ENCODE measurements at regions not wholly inside any gene's neighbourhood (a gene's known extent, or its start where the extent isn't known, plus 50 kb on each side); places are given as distances from the start of the nearest gene placed in this dataset.

DNA sequence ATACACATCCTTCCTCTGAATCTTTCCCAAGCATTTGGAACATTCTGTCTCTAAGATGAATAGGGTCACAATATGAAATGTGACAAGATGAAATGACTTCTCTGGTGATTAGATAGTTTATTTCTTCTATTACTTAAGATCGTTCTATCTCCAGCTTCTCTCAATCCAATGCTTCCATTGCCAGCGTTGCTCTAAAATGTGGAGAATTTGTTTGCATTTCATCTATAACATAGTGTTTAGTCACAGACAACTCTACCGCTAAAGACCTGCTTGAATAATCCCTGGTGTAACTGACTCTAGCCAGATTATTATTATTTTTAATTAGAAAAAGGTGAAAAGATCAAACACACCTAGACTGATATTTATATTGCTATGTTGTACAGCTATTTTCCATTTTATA is 184.7 kb upstream of the PRICKLE1 start:
- no peak for DNase-seq (ENCODE audit: low read depth in 4 of 4, low spot score in 1 of 4)

DNA sequence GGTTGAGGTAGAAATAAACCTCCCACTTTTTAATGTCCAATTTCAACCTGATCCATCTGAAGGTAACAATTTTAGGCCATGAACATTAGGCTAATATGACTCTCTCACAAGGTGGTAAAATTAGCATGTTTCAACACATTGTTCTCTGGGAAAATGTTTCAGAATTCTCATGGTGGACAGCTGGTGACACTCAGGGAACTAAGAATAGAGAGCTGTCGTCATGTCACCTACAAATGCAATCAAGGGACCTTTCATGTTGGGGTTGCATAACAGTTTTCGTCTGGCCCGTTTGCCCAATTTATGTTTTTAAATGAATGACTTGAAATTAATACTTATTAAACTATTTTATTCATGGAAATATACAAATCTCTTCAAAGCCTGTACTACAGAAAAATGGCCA is 180.7 kb upstream of the PRICKLE1 start:
- DNase-seq (ENCODE audit: low read depth in 4 of 4, low spot score in 1 of 4) = no peak

DNA sequence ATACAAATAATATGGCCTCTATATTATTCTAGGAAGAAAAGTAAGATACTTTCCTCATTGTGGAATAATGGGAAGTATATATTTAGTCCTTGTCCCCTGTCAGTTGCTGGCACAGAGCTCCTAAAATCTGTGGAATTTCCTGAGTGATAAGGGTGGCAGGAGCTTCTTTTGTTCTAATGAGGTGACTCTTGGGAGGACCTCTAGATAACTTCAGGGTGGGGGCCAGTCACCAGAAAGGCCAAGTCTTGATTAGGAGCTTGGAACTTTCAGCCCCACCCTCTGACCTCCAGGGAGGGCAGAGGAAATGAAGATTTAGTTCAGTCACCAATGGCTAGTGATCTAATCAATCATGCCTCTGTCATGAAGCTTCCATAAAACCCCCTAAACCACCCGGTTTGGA is 179.9 kb upstream of the PRICKLE1 start:
- DNase-seq (ENCODE audit: low read depth in 4 of 4, low spot score in 1 of 4) = no peak

DNA sequence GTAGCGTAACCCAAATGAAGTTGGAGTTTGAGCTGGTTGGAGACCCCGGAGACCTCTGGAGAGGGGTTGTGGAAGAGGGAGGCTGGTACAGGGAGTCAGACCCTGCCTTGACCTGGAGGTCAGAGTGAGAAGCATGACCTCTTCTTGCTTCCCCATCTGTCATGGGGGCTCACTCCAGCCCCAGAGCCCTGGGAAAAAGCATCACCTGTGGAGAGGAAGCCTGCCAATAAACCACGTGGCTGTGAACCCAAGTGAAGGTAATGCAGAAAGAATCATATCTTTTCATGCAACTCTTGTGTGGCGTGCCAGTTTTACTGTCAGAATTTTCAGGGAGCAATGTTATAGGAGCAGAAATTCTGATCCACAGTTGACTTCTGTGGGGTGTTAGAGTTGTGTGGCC is 178.5 kb upstream of the PRICKLE1 start:
- DNase-seq (ENCODE audit: low read depth in 4 of 4, low spot score in 1 of 4) = no peak

DNA sequence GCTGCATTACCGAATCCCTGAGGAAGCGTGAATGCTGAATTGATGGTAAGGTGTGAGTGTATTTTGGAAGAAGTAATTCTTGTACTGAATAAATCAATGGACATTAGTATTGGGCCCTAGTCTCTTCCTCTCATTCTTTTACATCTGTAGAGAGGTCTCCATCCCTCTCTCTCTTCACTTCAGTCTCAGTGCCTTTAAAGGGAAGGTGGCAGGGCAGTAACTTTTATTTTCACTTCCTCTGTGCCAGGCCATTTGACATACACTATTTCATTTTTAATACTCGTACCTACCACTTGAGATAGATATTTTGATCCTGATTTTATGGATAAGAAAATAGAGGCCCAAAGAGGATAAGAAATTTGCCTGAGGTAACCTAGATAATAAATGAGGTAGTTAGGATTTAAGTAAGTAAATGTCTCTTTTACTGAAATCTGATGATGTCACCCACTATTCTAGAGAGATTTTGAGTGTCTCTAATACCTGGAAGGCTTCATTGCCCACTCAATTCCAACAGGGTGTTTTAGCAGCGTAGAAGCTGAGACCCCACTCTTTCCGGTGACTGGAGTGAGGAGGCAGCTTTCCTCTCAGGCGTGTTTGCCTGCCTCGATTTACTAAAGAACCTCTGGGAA is 177.9 kb upstream of the PRICKLE1 start:
- DNase-seq (ENCODE audit: low read depth in 4 of 4, low spot score in 1 of 4) = no peak

DNA sequence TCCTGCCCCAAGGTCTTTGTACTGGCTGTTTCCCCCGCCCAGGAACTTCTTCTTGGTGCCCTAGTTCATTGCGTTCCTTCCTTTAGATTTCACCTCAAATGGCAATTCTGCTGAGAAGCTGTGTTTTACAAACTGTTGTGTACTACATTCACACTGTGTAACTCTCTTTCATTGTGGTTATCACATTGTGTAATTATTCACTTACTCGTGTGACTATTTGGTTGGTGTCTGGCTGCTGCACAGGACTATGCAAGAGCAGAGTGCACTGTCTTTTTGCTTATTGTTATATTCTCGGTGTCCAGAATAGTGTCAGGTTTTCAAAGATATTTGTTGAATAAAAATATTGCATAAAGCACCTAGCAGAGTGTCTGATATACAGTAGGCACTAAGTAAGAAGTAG is 177.2 kb upstream of the PRICKLE1 start:
- DNase-seq (ENCODE audit: low read depth in 4 of 4, low spot score in 1 of 4) = no peak

DNA sequence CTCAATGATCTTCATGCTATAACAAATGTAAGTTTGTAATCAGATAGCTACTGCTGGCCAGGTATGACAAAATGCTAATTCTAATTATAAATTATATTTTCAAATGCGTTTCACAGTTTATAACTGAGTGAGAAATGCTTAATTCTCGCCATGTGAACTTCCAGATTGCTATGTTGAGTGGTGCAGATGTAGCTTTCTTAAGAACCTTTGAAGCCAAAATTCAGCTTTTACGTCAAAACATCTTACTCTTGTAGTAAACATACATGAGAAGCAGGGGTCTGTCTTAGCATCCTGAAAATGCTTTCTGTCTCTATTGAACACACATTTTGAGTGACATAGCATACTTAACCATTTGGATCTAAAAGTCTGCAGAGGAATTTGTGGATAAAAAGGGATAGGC is 176.5 kb upstream of the PRICKLE1 start:
- DNase-seq (ENCODE audit: low read depth in 4 of 4, low spot score in 1 of 4) = no peak

DNA sequence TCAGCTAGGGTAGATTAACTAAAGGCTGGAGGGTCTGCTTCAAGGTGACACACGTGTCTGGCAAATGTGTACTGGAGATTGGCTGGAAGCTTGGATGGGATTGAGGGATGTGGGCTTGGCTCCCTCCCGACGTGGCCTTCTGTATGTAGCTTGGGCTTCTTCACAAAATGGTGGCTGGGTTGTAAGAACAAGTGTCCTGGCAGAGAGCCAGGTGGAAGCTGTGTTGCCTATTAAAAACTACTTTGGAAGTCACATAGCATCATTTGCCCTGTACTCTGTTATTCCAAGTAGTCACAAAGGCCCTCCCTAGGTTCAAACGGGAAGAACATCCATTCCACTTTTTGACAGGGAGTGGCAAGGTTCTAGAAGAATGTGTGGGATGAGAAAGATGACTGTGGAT is 174.1 kb upstream of the PRICKLE1 start:
- DNase-seq (ENCODE audit: low read depth in 4 of 4, low spot score in 1 of 4) = no peak

DNA sequence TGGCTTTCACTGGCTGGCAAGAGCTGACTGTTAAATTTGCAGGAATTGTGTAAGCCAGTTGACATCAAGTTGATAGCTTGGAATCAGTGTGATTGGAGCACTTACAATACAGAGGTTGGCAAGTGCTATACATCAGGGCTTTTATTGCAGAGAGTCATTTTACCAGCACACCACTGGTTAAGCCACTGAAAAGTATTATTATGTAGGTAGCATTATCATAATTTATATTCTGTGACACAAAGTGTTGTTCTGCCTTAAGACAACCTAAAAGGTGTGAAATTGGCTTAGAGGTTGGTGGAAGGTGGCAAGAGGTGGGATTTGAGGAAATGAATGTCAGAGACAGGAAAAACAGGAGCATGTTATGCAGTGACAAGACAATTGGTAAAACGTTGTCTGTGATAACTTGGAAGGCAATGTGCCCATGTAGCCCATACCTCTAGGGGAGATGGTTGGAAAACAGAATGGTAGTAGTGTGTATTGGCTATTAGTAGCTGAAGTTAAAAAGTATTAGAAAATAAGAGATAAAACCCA is 172.9 kb upstream of the PRICKLE1 start:
- DNase-seq (ENCODE audit: low read depth in 4 of 4, low spot score in 1 of 4) = no peak

DNA sequence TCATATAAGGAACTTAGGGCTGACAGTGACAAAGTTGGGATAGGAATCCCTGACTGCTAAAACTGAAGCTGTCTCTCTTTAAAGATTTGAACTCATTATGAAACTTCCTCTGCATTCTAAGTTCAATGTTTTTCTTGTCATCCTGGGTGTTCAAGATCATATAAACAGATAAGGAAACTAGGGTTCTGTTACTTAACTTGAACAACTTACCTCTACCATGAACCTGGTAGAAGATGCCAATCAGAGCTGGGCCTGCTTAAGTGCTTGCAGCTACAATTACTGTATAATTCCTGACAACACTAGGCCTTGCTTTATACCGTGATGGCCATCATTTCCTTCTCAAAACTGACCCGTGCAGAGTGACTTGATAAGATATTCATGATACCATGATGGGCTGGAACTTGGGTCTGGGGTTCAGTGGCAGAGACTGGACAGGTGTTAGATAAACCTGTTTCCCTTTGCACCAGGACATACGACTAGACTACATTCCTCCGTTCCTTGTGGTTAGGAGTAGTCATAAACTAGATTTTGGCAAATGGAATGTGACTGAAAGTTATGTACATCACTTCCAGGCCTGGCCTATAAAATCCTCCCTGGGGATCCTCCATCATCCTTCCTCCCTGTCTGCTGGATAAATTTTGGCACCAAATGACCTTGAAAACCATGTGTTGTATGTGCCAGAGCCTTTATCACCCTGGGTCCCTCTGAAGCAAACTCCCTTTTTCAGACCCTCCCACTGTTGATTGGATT is 172.2 kb upstream of the PRICKLE1 start:
- DNase-seq (ENCODE audit: low read depth in 4 of 4, low spot score in 1 of 4) = no peak

DNA sequence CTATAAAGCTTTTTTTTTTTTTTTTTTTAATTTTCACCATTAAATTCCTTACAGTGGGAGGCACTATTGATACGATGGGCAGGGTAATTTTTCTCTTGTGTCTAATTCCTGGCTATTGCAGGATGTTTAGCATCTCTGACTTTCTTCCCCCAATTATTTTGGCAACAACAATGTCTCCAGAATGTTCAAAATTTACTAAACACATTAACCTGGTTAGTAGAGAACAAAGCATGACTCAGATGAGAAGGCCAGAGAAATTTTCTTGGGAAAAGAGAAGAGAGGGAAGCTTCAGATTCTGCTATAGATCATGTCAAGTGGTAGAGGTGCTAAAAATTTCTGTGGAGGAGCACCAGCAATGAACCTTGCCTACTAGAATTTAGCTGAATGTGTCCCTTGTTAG is 171.5 kb upstream of the PRICKLE1 start:
- no peak for DNase-seq (ENCODE audit: low read depth in 4 of 4, low spot score in 1 of 4)

DNA sequence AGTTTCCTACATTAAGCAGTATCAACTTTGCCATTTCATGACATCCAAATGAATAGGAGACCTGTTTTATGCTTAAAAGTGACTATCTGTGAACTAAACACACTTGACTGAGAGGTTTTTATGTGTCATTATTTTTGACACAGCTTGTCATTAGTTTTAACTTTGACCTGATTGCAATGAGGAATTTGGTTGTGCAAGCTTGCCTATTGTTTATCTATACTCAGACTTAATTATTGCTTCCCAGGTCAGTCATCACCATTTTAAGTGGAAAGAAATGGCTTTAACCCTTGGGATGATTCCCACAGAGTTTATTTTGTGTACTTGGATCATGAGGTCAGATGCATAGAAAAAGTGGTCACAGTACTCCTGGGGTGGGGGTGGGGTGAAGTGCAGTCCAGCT is 171.0 kb upstream of the PRICKLE1 start:
- no peak for DNase-seq (ENCODE audit: low read depth in 4 of 4, low spot score in 1 of 4)

DNA sequence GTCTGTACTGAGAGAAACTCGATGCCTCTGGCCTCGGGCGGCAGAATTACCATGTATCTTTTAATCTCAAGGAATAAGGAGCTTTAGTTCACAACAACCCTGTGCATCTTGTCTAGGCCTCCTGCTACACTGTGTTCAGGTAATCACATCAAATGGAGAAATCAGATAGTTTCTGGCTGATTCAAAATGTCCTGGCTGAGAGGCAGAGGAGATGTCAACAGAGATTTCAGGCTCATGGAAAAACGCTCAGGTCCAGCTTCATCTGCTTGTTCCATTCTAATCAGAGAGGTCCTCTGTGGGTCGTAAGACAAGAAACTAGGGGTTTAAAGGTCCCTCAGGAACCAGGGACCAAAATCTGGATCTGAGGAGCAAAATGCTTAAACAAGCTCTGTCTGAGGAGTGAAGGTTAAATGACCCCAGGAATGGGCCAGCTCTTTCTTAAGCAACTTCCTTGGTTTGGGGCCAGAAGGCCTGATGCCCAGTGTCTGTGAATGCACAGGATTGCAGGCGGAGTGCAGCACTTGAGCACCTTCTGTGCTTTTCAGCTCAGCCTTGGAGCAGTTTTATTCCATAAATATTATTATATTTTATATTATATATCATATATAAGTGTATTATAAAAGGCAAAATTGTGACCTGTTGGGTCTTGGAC is 170.2 kb upstream of the PRICKLE1 start:
- DNase-seq (ENCODE audit: low read depth in 4 of 4, low spot score in 1 of 4) = no peak

DNA sequence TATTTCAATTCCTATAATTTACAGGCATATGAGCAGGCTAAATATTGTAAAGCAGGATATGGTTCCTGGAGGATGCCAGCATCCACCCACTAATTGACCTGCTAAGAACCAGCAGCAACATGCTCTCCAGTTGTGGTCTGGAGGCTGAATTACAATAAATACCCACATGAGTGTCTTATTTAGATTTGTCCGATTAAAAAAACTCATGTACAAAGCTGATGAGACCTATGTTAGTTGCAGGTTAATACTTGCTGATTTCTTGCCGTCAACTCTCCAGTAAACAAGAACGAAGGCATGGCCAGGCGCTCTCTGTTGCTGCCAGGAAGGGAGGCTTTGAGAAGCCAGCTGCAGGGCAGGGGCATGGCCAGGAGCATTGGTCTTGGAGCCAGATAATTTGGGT is 169.3 kb upstream of the PRICKLE1 start:
- no peak for DNase-seq (ENCODE audit: low read depth in 4 of 4, low spot score in 1 of 4)

DNA sequence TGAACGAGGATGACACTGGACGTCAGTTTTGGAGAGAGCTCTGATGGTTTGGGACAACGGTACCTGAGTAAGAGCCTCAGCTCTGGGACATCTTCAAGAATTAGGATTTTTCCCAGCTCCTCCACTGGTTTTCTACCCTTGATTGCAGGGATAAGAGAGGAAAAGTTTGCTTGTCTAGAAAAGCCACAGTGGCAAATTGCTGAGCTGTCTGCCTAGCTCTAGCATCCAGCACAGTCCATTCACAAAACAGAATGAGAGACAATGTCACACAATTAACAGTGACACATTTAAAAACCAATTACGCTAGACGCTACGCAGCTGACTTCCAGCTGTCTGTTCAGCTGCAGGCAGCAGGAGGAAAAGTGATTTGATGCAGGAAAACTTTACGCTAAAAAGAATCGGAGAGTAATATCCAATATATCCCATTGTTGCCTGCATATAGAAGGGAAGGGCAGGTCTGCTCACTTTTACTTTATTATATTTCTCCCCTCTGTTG is 168.1 kb upstream of the PRICKLE1 start:
- no peak for DNase-seq (ENCODE audit: low read depth in 4 of 4, low spot score in 1 of 4)

DNA sequence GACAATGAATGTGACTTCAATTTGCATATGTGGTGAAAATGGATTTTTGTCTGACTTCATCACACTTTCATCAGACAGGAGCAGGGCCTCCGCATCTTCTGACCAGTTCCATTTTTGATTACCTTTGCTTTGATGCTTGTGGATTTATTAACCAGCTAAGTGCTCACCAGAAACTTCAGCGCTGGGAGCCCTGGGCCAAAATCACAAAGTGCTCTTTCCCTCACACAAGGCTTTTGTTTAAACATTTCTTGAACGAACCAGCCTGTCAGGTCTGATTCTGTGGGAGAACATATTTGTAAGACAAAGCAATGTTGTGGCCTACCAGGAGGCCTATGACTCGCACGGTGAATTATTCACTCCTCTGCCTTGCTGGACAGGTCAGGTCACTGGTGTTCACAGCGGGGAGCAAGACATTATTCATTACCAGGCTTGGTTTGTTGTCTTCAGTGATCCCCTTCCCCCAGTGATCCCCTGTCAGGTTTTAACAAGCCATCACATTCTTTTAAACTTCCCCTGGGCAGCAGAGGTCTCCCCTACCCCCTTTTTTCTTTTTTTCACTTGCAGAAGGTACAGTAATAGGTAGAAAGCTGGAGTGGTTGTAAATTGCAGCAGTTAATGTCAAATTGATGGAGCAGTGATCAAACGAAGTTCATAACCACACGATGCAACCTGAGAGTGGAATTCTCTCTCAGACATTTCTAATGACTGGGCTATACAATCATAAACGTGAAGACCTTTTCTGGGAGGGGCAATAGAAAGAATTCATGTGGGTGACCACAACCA is 167.5 kb upstream of the PRICKLE1 start:
- no peak for DNase-seq (ENCODE audit: low read depth in 4 of 4, low spot score in 1 of 4)

DNA sequence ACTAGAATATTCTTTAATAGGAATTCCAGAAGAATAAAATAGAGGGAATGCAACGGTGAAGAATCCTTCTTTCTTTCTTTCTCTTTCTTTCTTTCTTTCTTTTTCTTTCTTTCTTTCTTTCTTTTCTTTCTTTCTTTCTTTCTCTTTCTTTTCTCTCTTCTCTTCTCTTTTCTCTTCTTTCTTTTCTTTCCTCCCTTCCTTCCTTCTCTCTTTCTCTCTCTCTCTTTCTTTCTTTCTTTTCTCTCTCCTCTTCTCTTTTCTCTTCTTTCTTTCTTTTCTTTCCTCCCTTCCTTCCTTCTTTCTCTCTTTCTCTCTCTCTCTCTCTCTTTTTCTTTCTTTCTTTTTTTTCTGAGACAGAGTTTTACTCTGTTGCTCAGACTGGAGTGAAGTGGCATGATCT is 160.8 kb upstream of the PRICKLE1 start:
- no peak for DNase-seq (ENCODE audit: low read depth in 4 of 4, low spot score in 1 of 4)

DNA sequence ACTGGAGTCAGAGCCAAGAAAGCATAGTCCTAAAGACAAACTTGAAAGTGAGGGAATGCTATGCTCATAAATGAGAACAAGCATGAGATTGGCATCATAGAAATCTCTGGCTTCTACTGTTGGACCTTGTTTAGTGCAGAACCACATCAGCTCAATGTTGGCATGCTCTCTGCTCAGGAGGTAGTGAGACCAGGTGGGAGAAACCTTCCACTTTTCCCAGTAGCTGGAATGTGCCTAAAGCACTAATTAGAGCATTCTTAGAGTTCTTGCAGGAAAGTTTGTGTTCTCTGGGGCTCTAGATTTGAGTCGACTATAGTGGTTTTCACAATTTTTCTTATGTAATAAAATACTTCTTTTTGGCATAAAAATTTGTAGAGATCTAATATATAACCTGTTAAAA is 159.7 kb upstream of the PRICKLE1 start:
- no peak for DNase-seq (ENCODE audit: low read depth in 4 of 4, low spot score in 1 of 4)

DNA sequence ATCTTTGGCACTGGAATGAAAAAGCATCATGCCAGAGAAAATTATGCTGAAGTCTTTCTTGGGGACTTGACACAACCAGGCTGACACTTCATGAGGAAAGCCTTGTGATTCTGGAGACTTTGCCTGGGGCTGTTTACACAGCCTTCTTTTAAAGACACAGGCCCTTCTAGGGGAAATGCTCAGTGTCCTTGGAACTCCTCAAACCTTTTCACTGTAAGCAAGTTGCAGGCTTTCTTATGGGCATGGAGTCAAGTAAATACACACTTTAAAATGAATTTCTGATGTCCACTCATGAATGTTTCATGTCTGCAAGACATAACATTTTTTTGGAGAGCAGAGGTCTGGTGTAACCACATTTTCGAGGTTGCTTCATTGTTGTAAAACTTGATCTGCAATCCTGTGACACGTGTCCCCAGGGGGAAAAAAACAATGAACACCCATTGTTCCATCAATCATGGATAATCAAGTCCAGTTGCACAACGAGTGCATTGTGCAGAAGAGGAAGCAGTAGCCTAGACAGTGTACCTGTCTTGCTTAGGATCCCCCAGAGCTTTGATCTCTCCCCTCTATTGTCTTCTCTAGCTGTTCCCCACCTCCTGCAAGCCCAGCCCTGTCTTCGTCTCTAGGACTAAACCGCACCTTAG is 155.1 kb upstream of the PRICKLE1 start:
- no peak for DNase-seq (ENCODE audit: low read depth in 4 of 4, low spot score in 1 of 4)

DNA sequence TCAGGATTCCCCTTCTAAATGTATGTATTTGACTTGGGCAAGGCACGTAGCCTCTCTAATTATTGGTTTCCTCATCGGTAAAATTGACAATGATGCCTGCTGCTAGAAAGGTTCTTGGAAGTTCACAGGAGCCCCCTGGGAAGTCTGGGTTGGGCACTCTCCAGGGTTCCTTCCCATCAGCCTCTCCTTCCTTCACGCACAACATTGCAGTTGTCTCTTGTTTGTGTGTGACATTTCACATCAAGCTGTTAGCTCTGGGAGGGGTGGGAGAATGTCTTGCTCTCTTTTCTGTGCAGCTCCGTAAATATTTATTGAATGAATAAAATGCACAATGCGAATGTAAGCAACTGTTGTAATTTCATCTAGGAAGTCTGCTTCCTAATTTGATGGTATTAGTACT is 153.2 kb upstream of the PRICKLE1 start:
- no peak for DNase-seq (ENCODE audit: low read depth in 4 of 4, low spot score in 1 of 4)

All from stimulated activated CD4-positive, alpha-beta T cell treated with anti-CD3 and anti-CD28 coated beads, Interleukin-1b, Interleukin-23, amount 100 ng/mL, for 24 hours (primary cell).